Neural cell (in vitro differentiated cells): ENCODE measurements at regions not wholly inside any gene's neighbourhood (a gene's known extent, or its start where the extent isn't known, plus 50 kb on each side); places are given as distances from the start of the nearest gene placed in this dataset.

Experiments used
- EP300 ChIP-seq: fragments of 450-650 bp; conservative IDR thresholded peaks from 2 replicates; pipeline ENCODE4 v1.6.1; 2014; ENCODE audit warnings: antibody characterized with exemption, mild to moderate bottlenecking, moderate library complexity; ENCODE audit not compliant: poor library complexity, severe bottlenecking
- EZH2 ChIP-seq: fragments of 200-600, 300-800 bp; shearing (Covaris generic), sonication (generic); IDR thresholded peaks from 2 replicates; pipeline ENCODE4 v1.6.1; 2014; ENCODE audit warnings: antibody characterized with exemption, low read length, borderline replicate concordance, mild to moderate bottlenecking; ENCODE audit not compliant: insufficient read depth, poor library complexity, severe bottlenecking
- TF ChIP-seq, protein P1 (sequence below): fragments of 450-650 bp; IDR thresholded peaks from 2 replicates; pipeline ENCODE4 v1.5.1; 2014; ENCODE audit warnings: antibody characterized with exemption, mild to moderate bottlenecking, moderate library complexity; ENCODE audit not compliant: poor library complexity, severe bottlenecking
- TF ChIP-seq, protein P2 (sequence below): IDR thresholded peaks from 2 replicates; pipeline ENCODE4 v1.6.1; 2012; ENCODE audit warnings: borderline replicate concordance

DNA sequence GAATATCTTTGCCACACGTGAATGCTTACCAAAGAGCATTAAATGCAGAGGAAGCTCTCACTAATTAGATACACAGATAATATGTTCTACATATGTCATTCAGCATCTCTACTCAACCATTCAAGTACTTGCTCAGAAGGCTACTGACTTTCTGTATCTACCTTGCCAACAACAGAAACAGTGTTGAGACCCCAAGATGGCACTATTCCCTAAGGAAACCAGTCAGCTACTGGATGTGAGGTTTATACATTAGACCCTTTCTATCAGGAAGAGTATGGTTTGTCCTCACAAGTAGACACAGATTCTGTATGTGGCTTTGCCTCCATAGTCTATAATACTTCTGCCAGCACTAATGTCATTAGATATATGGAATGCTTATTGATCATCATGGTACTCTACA lies 443.9 kb upstream of the INTU start:
- TF ChIP-seq, protein P1, sequence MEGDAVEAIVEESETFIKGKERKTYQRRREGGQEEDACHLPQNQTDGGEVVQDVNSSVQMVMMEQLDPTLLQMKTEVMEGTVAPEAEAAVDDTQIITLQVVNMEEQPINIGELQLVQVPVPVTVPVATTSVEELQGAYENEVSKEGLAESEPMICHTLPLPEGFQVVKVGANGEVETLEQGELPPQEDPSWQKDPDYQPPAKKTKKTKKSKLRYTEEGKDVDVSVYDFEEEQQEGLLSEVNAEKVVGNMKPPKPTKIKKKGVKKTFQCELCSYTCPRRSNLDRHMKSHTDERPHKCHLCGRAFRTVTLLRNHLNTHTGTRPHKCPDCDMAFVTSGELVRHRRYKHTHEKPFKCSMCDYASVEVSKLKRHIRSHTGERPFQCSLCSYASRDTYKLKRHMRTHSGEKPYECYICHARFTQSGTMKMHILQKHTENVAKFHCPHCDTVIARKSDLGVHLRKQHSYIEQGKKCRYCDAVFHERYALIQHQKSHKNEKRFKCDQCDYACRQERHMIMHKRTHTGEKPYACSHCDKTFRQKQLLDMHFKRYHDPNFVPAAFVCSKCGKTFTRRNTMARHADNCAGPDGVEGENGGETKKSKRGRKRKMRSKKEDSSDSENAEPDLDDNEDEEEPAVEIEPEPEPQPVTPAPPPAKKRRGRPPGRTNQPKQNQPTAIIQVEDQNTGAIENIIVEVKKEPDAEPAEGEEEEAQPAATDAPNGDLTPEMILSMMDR: no peak
- TF ChIP-seq EZH2: no peak
- TF ChIP-seq, protein P2, sequence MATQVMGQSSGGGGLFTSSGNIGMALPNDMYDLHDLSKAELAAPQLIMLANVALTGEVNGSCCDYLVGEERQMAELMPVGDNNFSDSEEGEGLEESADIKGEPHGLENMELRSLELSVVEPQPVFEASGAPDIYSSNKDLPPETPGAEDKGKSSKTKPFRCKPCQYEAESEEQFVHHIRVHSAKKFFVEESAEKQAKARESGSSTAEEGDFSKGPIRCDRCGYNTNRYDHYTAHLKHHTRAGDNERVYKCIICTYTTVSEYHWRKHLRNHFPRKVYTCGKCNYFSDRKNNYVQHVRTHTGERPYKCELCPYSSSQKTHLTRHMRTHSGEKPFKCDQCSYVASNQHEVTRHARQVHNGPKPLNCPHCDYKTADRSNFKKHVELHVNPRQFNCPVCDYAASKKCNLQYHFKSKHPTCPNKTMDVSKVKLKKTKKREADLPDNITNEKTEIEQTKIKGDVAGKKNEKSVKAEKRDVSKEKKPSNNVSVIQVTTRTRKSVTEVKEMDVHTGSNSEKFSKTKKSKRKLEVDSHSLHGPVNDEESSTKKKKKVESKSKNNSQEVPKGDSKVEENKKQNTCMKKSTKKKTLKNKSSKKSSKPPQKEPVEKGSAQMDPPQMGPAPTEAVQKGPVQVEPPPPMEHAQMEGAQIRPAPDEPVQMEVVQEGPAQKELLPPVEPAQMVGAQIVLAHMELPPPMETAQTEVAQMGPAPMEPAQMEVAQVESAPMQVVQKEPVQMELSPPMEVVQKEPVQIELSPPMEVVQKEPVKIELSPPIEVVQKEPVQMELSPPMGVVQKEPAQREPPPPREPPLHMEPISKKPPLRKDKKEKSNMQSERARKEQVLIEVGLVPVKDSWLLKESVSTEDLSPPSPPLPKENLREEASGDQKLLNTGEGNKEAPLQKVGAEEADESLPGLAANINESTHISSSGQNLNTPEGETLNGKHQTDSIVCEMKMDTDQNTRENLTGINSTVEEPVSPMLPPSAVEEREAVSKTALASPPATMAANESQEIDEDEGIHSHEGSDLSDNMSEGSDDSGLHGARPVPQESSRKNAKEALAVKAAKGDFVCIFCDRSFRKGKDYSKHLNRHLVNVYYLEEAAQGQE: no peak
- TF ChIP-seq EP300: no peak
